ENCODE measurements at regions not wholly inside any gene's neighbourhood (a gene's known extent, or its start where the extent isn't known, plus 50 kb on each side); places are given as distances from the start of the nearest gene placed in this dataset.

DNA sequence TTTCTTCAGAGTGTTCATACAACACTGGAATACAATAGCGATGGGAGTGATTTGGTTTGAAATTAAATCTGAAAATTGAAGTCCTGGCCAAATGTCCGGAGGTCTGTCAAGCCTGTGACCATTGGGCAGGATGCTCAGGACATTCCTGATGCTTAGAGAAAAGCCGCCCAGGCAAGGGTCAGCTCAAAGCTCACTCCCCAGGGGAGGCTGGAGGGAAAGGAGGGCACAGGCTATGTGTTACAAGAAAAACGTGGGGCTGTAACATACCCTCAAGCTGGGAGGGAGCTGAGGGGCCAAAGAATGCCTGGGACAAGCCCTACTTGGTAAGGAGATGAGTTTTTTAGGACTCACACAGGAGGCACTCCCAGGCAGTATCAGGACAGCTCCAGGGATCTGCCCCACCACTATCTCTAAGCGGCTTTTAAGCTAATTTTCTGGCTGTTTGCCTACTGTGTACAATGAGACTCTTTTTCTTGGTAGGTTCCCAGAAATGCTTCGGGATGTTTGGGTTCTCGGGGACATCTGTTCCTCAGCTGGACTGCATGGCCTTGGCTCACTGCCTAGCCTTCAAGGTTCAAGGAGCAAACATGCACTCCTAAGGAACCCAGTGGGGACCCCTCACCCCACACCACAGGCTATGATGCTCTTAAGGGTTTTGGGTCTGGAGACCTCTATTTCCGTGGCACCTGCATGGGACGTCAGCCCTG, 500.1 kb downstream of the BRD1 start:
- H3F3A ChIP-seq (ENCODE audit: control insufficient read depth, insufficient read depth): no peaks in the 10 kb centered on the region
- no peak for TF ChIP-seq EZH2phosphoT487 (IDR thresholded peaks at IDR 0.05; ENCODE audit: borderline replicate concordance, low read length)
- H4K20me1 ChIP-seq (ENCODE audit: control insufficient read depth, insufficient read depth, low read depth, low read length): no peaks in the 10 kb centered on the region
- no peak overlapping the region for H3K27ac ChIP-seq (ENCODE audit: low read depth, low read length)
- no peaks in the 10 kb centered on the region for H3K9me2 ChIP-seq (replicated peaks; ENCODE audit: control insufficient read depth, low read length)
- H3K4me1 ChIP-seq (ENCODE audit: control insufficient read depth, low read length): peaks cover 11% of the 10 kb centered on the region; the same call in 1 of the 2 replicates
- no peak overlapping the region for H3K4me2 ChIP-seq (ENCODE audit: low read length)
- no peaks in the 10 kb centered on the region for H3K27me3 ChIP-seq (ENCODE audit: control insufficient read depth, low read length)
- H3K4me3 ChIP-seq (ENCODE audit: low read length): no peak overlapping the region
- H3K36me3 ChIP-seq (ENCODE audit: control insufficient read depth, low read length): no peaks in the 10 kb centered on the region
- H3K9me3 ChIP-seq (ENCODE audit: control insufficient read depth, insufficient read depth, low read length): no peaks in the 10 kb centered on the region
- no peaks in the 10 kb centered on the region for H3K79me2 ChIP-seq (ENCODE audit: control insufficient read depth, low read length)

DNA sequence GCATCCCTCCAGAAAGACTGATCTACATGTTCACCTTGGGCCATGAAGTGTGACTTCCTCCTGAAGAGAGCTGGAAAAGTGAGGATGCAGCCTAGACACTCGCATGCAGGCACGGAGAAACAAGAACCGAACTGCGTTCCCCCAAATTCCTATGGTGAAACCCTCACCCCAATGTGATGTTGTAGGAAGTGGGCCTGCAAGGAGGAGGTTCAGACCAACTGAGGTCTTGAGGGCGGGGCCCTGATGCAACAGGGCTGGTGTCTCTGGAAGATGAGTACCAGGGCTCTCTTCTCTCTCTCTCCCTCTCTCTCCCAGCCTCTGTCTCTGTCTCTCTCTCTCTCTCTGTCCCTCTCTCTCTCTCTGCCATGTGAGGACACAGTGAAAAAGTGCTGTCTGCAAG, 501.1 kb downstream of the BRD1 start:
- no peaks in the 10 kb centered on the region for H3K27me3 ChIP-seq (ENCODE audit: control insufficient read depth, low read length)
- peaks cover 11% of the 10 kb centered on the region; the same call in 1 of the 2 replicates for H3K4me1 ChIP-seq (ENCODE audit: control insufficient read depth, low read length)
- no peaks in the 10 kb centered on the region for H4K20me1 ChIP-seq (ENCODE audit: control insufficient read depth, insufficient read depth, low read depth, low read length)
- no peaks in the 10 kb centered on the region for H3K9me2 ChIP-seq (replicated peaks; ENCODE audit: control insufficient read depth, low read length)
- TF ChIP-seq EZH2phosphoT487 (IDR thresholded peaks at IDR 0.05; ENCODE audit: borderline replicate concordance, low read length): no peak
- TF ChIP-seq, protein P1, sequence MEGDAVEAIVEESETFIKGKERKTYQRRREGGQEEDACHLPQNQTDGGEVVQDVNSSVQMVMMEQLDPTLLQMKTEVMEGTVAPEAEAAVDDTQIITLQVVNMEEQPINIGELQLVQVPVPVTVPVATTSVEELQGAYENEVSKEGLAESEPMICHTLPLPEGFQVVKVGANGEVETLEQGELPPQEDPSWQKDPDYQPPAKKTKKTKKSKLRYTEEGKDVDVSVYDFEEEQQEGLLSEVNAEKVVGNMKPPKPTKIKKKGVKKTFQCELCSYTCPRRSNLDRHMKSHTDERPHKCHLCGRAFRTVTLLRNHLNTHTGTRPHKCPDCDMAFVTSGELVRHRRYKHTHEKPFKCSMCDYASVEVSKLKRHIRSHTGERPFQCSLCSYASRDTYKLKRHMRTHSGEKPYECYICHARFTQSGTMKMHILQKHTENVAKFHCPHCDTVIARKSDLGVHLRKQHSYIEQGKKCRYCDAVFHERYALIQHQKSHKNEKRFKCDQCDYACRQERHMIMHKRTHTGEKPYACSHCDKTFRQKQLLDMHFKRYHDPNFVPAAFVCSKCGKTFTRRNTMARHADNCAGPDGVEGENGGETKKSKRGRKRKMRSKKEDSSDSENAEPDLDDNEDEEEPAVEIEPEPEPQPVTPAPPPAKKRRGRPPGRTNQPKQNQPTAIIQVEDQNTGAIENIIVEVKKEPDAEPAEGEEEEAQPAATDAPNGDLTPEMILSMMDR (IDR thresholded peaks at IDR 0.05; ENCODE audit: low read depth, low read length, poor library complexity, severe bottlenecking): no peak
- H3K79me2 ChIP-seq (ENCODE audit: control insufficient read depth, low read length): no peaks in the 10 kb centered on the region
- no peaks in the 10 kb centered on the region for H3K9me3 ChIP-seq (ENCODE audit: control insufficient read depth, insufficient read depth, low read length)
- no peak overlapping the region for H3K4me3 ChIP-seq (ENCODE audit: low read length)
- H3K36me3 ChIP-seq (ENCODE audit: control insufficient read depth, low read length): no peaks in the 10 kb centered on the region
- H3K27ac ChIP-seq (ENCODE audit: low read depth, low read length): no peak overlapping the region
- H3K4me2 ChIP-seq (ENCODE audit: low read length): no peak overlapping the region
- no peaks in the 10 kb centered on the region for H3F3A ChIP-seq (ENCODE audit: control insufficient read depth, insufficient read depth)

DNA sequence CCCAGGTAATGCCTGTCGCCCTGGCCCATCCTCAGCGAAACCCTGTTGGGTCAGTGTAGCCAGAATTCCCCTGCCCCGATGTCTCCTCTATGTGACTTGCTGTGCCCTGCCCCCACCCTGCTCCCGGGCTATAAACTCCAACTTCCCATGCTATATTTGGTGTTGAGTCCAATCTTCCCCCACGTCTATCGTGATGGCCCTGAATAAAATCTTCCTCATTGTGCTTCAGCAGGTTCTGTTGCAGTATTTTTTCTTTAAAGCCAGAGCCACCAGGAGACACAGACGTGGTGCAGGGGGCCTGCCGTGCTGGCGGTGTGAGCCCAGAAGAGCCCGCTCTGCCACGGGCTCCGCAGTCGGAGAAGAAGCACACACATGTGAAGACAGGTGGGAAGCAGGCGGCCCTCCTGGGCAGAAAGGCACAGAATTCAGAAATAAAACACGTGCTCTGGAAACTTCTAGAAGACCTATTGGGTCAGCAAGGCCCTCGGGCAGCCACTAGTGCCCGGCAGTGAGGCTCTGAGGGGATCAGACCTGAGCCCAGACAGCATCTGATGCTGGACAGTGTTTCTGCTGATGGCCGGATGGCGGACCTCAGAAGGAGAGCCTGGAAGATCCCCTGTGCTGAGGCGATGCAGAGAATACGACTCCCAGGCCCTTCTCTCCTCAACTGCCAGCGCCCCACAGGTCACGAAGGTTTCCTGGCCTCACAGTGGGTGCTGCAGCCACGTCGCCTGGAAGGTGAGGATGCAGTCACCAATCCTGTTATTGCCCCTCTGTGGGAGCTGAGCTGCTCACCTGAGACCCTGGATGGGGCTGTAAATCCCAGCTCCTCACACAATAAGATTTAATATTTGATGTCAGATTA, 501.9 kb downstream of the BRD1 start:
- H3K79me2 ChIP-seq (ENCODE audit: control insufficient read depth, low read length): no peaks in the 10 kb centered on the region
- no peak for TF ChIP-seq EZH2phosphoT487 (IDR thresholded peaks at IDR 0.05; ENCODE audit: borderline replicate concordance, low read length)
- H3K4me1 ChIP-seq (ENCODE audit: control insufficient read depth, low read length): peaks cover 11% of the 10 kb centered on the region; the same call in 1 of the 2 replicates
- H3F3A ChIP-seq (ENCODE audit: control insufficient read depth, insufficient read depth): no peaks in the 10 kb centered on the region
- no peak overlapping the region for H3K4me3 ChIP-seq (ENCODE audit: low read length)
- no peaks in the 10 kb centered on the region for H3K9me3 ChIP-seq (ENCODE audit: control insufficient read depth, insufficient read depth, low read length)
- H3K27me3 ChIP-seq (ENCODE audit: control insufficient read depth, low read length): no peaks in the 10 kb centered on the region
- H3K4me2 ChIP-seq (ENCODE audit: low read length): no peak overlapping the region
- H4K20me1 ChIP-seq (ENCODE audit: control insufficient read depth, insufficient read depth, low read depth, low read length): no peaks in the 10 kb centered on the region
- H3K9me2 ChIP-seq (replicated peaks; ENCODE audit: control insufficient read depth, low read length): no peaks in the 10 kb centered on the region
- H3K27ac ChIP-seq (ENCODE audit: low read depth, low read length): no peak overlapping the region
- H3K36me3 ChIP-seq (ENCODE audit: control insufficient read depth, low read length): no peaks in the 10 kb centered on the region

DNA sequence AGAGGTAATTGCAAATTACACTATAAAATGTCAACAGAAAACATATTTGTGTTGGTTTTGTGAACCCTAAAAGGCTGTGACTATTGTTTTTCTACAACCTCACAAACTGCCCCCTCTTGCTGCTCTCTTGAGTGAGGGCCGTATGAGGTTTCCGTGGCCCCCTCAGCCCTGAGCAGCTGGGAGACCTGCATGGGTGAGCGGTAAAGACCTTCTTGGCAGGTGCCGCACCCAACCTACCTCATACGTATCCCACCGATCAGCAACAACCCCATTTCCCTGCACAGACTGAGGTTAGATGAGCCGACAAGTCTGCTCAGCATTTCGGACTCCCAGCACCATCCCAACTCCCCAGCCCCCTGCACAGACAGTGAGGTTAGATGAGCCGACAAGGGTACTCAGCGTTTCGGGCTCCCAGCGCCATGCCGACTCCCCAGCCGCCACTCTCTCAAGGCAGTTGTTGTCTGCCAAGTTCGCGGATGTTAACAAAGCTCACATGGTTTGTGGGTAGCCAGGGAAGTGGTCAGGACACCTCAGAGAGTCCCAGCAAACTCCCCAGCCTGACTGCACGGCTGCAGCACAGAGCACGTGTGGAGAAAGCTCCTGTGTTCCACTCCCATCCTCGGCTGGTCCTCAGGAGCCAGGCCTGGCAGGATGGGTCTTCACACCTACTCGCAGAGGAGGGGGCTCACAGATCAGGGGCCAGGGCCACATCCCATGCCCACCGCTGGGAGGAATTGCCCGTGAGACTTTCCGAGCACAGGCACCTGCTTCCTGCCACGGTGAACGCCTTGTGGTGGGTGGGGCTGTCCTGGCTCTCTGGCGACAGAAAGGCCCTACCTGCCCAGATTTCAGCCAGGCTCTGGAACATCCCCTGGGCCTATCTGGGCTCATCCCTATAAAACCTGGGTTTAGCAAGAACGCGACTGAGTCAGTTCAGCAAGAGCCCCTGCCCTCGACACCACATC, 502.9 kb downstream of the BRD1 start:
- Histone ChIP-seq H3K27ac (ENCODE audit: low read depth, low read length) (no peak overlapping the region), H3K79me2 (ENCODE audit: control insufficient read depth, low read length) (no peaks in the 10 kb centered on the region), H3K9me2 (replicated peaks; ENCODE audit: control insufficient read depth, low read length) (no peaks in the 10 kb centered on the region), H3K27me3 (ENCODE audit: control insufficient read depth, low read length) (no peaks in the 10 kb centered on the region), H4K20me1 (ENCODE audit: control insufficient read depth, insufficient read depth, low read depth, low read length) (no peaks in the 10 kb centered on the region), H3K36me3 (ENCODE audit: control insufficient read depth, low read length) (no peaks in the 10 kb centered on the region), H3K9me3 (ENCODE audit: control insufficient read depth, insufficient read depth, low read length) (no peaks in the 10 kb centered on the region), H3K4me1 (ENCODE audit: control insufficient read depth, low read length) (peaks cover 11% of the 10 kb centered on the region; the same call in 1 of the 2 replicates), H3K4me2 (ENCODE audit: low read length) (no peak overlapping the region), H3F3A (ENCODE audit: control insufficient read depth, insufficient read depth) (no peaks in the 10 kb centered on the region), H3K4me3 (ENCODE audit: low read length) (no peak overlapping the region)
- TF ChIP-seq, protein P1 (IDR thresholded peaks at IDR 0.05; ENCODE audit: low read depth, low read length, poor library complexity, severe bottlenecking): no peak
- no peak for TF ChIP-seq EZH2phosphoT487 (IDR thresholded peaks at IDR 0.05; ENCODE audit: borderline replicate concordance, low read length)
